HEK293T (cell line): ENCODE measurements at regions not wholly inside any gene's neighbourhood (a gene's known extent, or its start where the extent isn't known, plus 50 kb on each side); places are given as distances from the start of the nearest gene placed in this dataset.

Source experiments
- ARNT ChIP-seq: fragments of 450-650 bp; IDR thresholded peaks from 2 replicates; pipeline ENCODE4 v1.6.1; 2017; ENCODE audit warnings: mild to moderate bottlenecking
- BHLHE40 ChIP-seq: fragments of 450-650 bp; IDR thresholded peaks from 2 replicates; pipeline ENCODE4 v1.6.1; 2016; ENCODE audit warnings: mild to moderate bottlenecking, moderate library complexity, borderline replicate concordance
- CTBP1 ChIP-seq: fragments of 450-650 bp; IDR thresholded peaks from 2 replicates; pipeline ENCODE4 v1.6.1; 2016; ENCODE audit warnings: borderline replicate concordance
- ELF4 ChIP-seq: fragments of 450-650 bp; IDR thresholded peaks from 2 replicates; pipeline ENCODE4 v1.6.1; 2017; ENCODE audit warnings: antibody characterized with exemption
- FOXA1 ChIP-seq: fragments of 450-650 bp; IDR thresholded peaks from 2 replicates; pipeline ENCODE4 v1.6.1; 2016; ENCODE audit warnings: mild to moderate bottlenecking
- FOXK2 ChIP-seq: fragments of 450-650 bp; IDR thresholded peaks from 2 replicates; pipeline ENCODE4 v1.6.1; 2016; ENCODE audit warnings: mild to moderate bottlenecking
- FOXM1 ChIP-seq: fragments of 450-650 bp; IDR thresholded peaks from 2 replicates; pipeline ENCODE4 v1.6.1; 2017; ENCODE audit warnings: mild to moderate bottlenecking, borderline replicate concordance
- HDGF ChIP-seq: fragments of 450-650 bp; IDR thresholded peaks from 2 replicates; pipeline ENCODE4 v1.6.1; 2017; ENCODE audit warnings: antibody characterized with exemption, borderline replicate concordance
- LEF1 ChIP-seq: fragments of 450-650 bp; IDR thresholded peaks from 2 replicates; pipeline ENCODE4 v1.6.1; 2017; ENCODE audit warnings: mild to moderate bottlenecking, borderline replicate concordance
- NFRKB ChIP-seq: fragments of 450-650 bp; IDR thresholded peaks from 2 replicates; pipeline ENCODE4 v1.6.1; 2016; ENCODE audit warnings: mild to moderate bottlenecking, moderate library complexity
- SUZ12 ChIP-seq: fragments of 450-650 bp; IDR thresholded peaks from 2 replicates; pipeline ENCODE4 v1.6.1; 2016; ENCODE audit warnings: mild to moderate bottlenecking
- TARDBP ChIP-seq: fragments of 450-650 bp; IDR thresholded peaks from 2 replicates; pipeline ENCODE4 v1.6.1; 2016

DNA sequence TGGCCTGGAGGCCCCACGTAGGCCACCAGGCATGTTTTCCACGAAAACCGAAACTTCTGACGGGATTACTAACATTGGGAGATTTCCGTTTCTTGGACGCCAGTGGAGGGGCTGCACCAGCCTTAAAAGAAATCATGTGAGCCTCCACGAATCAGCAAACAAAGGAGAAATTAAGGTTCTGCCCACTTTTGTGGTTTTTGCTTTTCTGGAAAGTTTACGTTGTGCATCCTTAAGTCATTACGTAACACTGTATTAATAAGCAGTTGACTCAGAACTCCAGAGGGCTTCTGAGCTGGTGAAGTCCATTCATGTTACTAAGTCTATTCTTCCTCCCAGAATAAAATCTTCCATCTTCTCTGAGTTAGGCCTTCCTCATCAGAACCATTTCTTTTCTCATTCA lies 168.5 kb downstream of the PSMG1 start:
- TF ChIP-seq ARNT (no peak), ELF4 (no peak), BHLHE40 (no peak), FOXA1 (no peak), SUZ12 (no peak), LEF1 (no peak), FOXM1 (no peak), FOXK2 (no peak), HDGF (no peak), TARDBP (no peak), NFRKB (no peak), CTBP1 (no peak)
